ENCODE measurements at regions not wholly inside any gene's neighbourhood (a gene's known extent, or its start where the extent isn't known, plus 50 kb on each side); places are given as distances from the start of the nearest gene placed in this dataset.

DNA sequence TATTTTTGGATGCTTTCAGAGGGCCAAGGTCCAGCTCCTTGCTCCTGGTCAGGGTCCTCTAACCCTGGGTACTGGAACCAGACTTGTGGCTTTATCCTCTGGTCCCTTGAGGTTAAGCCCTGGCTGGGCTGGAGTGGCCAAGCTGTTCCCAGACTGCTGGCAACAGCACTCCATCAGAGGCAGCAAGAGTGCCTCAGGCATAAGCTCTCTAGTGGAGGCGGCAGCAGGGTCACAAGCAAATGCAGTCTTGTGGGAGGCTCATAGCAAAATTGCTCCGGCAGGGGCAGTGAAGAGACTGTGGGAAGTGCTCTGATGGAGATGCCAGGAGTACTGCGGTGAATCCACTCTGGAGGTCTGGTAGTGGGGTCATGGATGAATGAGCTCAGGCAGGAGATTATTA is 128.9 kb upstream of the OTOS start:
- TF ChIP-seq, protein P1, sequence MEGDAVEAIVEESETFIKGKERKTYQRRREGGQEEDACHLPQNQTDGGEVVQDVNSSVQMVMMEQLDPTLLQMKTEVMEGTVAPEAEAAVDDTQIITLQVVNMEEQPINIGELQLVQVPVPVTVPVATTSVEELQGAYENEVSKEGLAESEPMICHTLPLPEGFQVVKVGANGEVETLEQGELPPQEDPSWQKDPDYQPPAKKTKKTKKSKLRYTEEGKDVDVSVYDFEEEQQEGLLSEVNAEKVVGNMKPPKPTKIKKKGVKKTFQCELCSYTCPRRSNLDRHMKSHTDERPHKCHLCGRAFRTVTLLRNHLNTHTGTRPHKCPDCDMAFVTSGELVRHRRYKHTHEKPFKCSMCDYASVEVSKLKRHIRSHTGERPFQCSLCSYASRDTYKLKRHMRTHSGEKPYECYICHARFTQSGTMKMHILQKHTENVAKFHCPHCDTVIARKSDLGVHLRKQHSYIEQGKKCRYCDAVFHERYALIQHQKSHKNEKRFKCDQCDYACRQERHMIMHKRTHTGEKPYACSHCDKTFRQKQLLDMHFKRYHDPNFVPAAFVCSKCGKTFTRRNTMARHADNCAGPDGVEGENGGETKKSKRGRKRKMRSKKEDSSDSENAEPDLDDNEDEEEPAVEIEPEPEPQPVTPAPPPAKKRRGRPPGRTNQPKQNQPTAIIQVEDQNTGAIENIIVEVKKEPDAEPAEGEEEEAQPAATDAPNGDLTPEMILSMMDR (IDR thresholded peaks at IDR 0.05; ENCODE audit: poor library complexity): no peak
- no peak for TF ChIP-seq EZH2 (IDR thresholded peaks at IDR 0.05; ENCODE audit: borderline replicate concordance)
